Hindlimb muscle (tissue), 1 donor: ENCODE measurements at regions not wholly inside any gene's neighbourhood (a gene's known extent, or its start where the extent isn't known, plus 50 kb on each side); places are given as distances from the start of the nearest gene placed in this dataset.

Source experiments
- DNase-seq: peaks from one replicate; pipeline ENCODE4 v3.0.0-alpha.2; 2013

- no peak for DNase-seq
These were observed 1021.6 kb upstream of the MAP3K7 start for GRCh38 chr6:91608428-91608827.

- DNase-seq = no peak
These were observed 1019.5 kb upstream of the MAP3K7 start for GRCh38 chr6:91606148-91606901.

GRCh38 chr6:91600561-91600960, 1013.7 kb upstream of the MAP3K7 start:
- no peak for DNase-seq

- DNase-seq = no peak
These were observed 1003.3 kb upstream of the MAP3K7 start for GRCh38 chr6:91590191-91590590.

GRCh38 chr6:91580635-91581034, 993.8 kb upstream of the MAP3K7 start:
- no peak for DNase-seq

- no peak for DNase-seq
These were observed 988.2 kb upstream of the MAP3K7 start for GRCh38 chr6:91575032-91575431.

- no peak for DNase-seq
These were observed 987.0 kb upstream of the MAP3K7 start for GRCh38 chr6:91573826-91574416.

GRCh38 chr6:91572878-91573277, 986.0 kb upstream of the MAP3K7 start:
- no peak for DNase-seq

- no peak for DNase-seq
These were observed 982.2 kb upstream of the MAP3K7 start for GRCh38 chr6:91569071-91569470.

- no peak for DNase-seq
These were observed 979.6 kb upstream of the MAP3K7 start for GRCh38 chr6:91566467-91566866.

- no peak for DNase-seq
These were observed 978.3 kb upstream of the MAP3K7 start for GRCh38 chr6:91565207-91565606.

- DNase-seq = no peak
These were observed 976.1 kb upstream of the MAP3K7 start for GRCh38 chr6:91562955-91563354.

- DNase-seq = no peak
These were observed 973.5 kb upstream of the MAP3K7 start for GRCh38 chr6:91560409-91560808.

- no peak for DNase-seq
These were observed 954.0 kb upstream of the MAP3K7 start for GRCh38 chr6:91540902-91541301.

- DNase-seq = no peak
These were observed 952.6 kb upstream of the MAP3K7 start for GRCh38 chr6:91539456-91539855.

- DNase-seq = no peak
These were observed 951.8 kb upstream of the MAP3K7 start for GRCh38 chr6:91538622-91539021.

- DNase-seq = no peak
These were observed 947.7 kb upstream of the MAP3K7 start for GRCh38 chr6:91534614-91535013.

- DNase-seq = no peak
These were observed 936.6 kb upstream of the MAP3K7 start for GRCh38 chr6:91523511-91523910.

GRCh38 chr6:91521999-91522398, 935.1 kb upstream of the MAP3K7 start:
- no peak for DNase-seq

GRCh38 chr6:91509711-91510110, 922.8 kb upstream of the MAP3K7 start:
- no peak for DNase-seq

- no peak for DNase-seq
These were observed 922.2 kb upstream of the MAP3K7 start for GRCh38 chr6:91509039-91509438.

GRCh38 chr6:91506509-91506908, 919.6 kb upstream of the MAP3K7 start:
- DNase-seq = no peak

GRCh38 chr6:91505199-91505598, 918.3 kb upstream of the MAP3K7 start:
- DNase-seq = no peak

- no peak for DNase-seq
These were observed 915.1 kb upstream of the MAP3K7 start for GRCh38 chr6:91501930-91502329.
